Loucy (cell line): ENCODE measurements at regions not wholly inside any gene's neighbourhood (a gene's known extent, or its start where the extent isn't known, plus 50 kb on each side); places are given as distances from the start of the nearest gene placed in this dataset.

Experiments
- H2AFZ ChIP-seq: fragments of 200-600 bp; sonication (generic); 2 replicates; pipeline ENCODE4 v1.6.0; 2016; ENCODE audit warnings: antibody characterized with exemption, mild to moderate bottlenecking, low read length, moderate library complexity
- H3F3A ChIP-seq: fragments of 200-600 bp; 2 replicates; pipeline ENCODE4 v1.6.0; 2016; ENCODE audit warnings: antibody characterized with exemption, low read depth, mild to moderate bottlenecking
- H3K27me3 ChIP-seq: fragments of 200-600 bp; sonication (generic); 2 replicates; pipeline ENCODE4 v1.6.1; 2014; ENCODE audit warnings: low read length, mild to moderate bottlenecking; ENCODE audit not compliant: insufficient read depth, poor library complexity, severe bottlenecking
- H3K36me3 ChIP-seq: fragments of 200-600 bp; sonication (generic); 2 replicates; pipeline ENCODE4 v1.6.1; 2016; ENCODE audit warnings: low read length; ENCODE audit not compliant: insufficient read depth
- H3K4me1 ChIP-seq: fragments of 200-600 bp; sonication (generic); 2 replicates; pipeline ENCODE4 v1.5.1; 2014; ENCODE audit warnings: low read length, mild to moderate bottlenecking; ENCODE audit not compliant: insufficient read depth, poor library complexity, severe bottlenecking
- H3K4me2 ChIP-seq: fragments of 200-600 bp; sonication (generic); 2 replicates; pipeline ENCODE4 v1.6.0; 2014; ENCODE audit warnings: antibody characterized with exemption, low read length, low read depth, mild to moderate bottlenecking; ENCODE audit not compliant: poor library complexity, severe bottlenecking
- H3K4me3 ChIP-seq: fragments of 200-600 bp; sonication (generic); 2 replicates; pipeline ENCODE4 v1.5.1; 2014; ENCODE audit warnings: low read length, mild to moderate bottlenecking, mixed read lengths; ENCODE audit not compliant: poor library complexity, severe bottlenecking
- H3K79me2 ChIP-seq: fragments of 200-600 bp; sonication (generic); 2 replicates; pipeline ENCODE4 v1.6.1; 2014; ENCODE audit warnings: low read length; ENCODE audit not compliant: insufficient read depth
- H3K9ac ChIP-seq: fragments of 200-600 bp; sonication (generic); 2 replicates; pipeline ENCODE4 v1.6.0; 2014; ENCODE audit warnings: mild to moderate bottlenecking, low read depth, low read length, moderate library complexity; ENCODE audit not compliant: poor library complexity, severe bottlenecking
- H3K9me2 ChIP-seq: fragments of 200-600 bp; sonication (generic); replicated peaks from 2 replicates; pipeline ENCODE4 v1.6.1; 2016; ENCODE audit warnings: low read depth, low read length, mixed read lengths
- H3K9me3 ChIP-seq: fragments of 200-600 bp; sonication (generic); 2 replicates; pipeline ENCODE4 v1.6.1; 2014; ENCODE audit warnings: mild to moderate bottlenecking, antibody characterized with exemption, low read length, low read depth; ENCODE audit not compliant: insufficient read depth
- H4K20me1 ChIP-seq: fragments of 200-600 bp; sonication (generic); 2 replicates; pipeline ENCODE4 v1.6.0; 2014; ENCODE audit warnings: antibody characterized with exemption, low read length, mild to moderate bottlenecking; ENCODE audit not compliant: insufficient read depth, poor library complexity, severe bottlenecking
- CTCF ChIP-seq: fragments of 200-600 bp; sonication (generic); conservative IDR thresholded peaks from 2 replicates; pipeline ENCODE4 v1.5.1; 2014; ENCODE audit warnings: mild to moderate bottlenecking, antibody characterized with exemption, low read length
- EZH2phosphoT487 ChIP-seq: fragments of 200-600 bp; IDR thresholded peaks from 2 replicates; pipeline ENCODE4 v1.6.1; 2018; ENCODE audit warnings: antibody characterized with exemption, mild to moderate bottlenecking, moderate library complexity, borderline replicate concordance

- Histone ChIP-seq H4K20me1 (no peaks in the 10 kb centered on the region), H3K9me3 (peaks cover 16% of the 10 kb centered on the region; the same call in 1 of the 2 replicates), H3K4me2 (no peak overlapping the region), H3K4me1 (no peaks in the 10 kb centered on the region), H3K79me2 (no peaks in the 10 kb centered on the region), H3K27me3 (no peaks in the 10 kb centered on the region), H3F3A (no peaks in the 10 kb centered on the region), H3K9me2 (no peaks in the 10 kb centered on the region), H3K4me3 (no peak overlapping the region), H3K36me3 (no peaks in the 10 kb centered on the region), H3K9ac (no peak overlapping the region), H2AFZ (no peak overlapping the region)
- TF ChIP-seq EZH2phosphoT487 (no peak), CTCF (no peak)
These were observed 222.9 kb downstream of the CTTN start for GRCh38 chr11:70621241-70621640.

GRCh38 chr11:70622091-70622490 is 223.8 kb downstream of the CTTN start:
- Histone ChIP-seq H3K27me3 (no peaks in the 10 kb centered on the region), H3K4me3 (no peak overlapping the region), H3K4me2 (no peak overlapping the region), H3K79me2 (no peaks in the 10 kb centered on the region), H3F3A (no peaks in the 10 kb centered on the region), H3K36me3 (no peaks in the 10 kb centered on the region), H3K9me2 (no peaks in the 10 kb centered on the region), H3K9ac (no peak overlapping the region), H2AFZ (no peak overlapping the region), H3K4me1 (no peaks in the 10 kb centered on the region), H3K9me3 (peaks cover 14% of the 10 kb centered on the region; the same call in 1 of the 2 replicates), H4K20me1 (no peaks in the 10 kb centered on the region)
- TF ChIP-seq CTCF, result no peak
- TF ChIP-seq EZH2phosphoT487, result no peak

GRCh38 chr11:70623906-70624597 is 225.7 kb downstream of the CTTN start:
- H3K4me2 ChIP-seq, result no peak overlapping the region
- TF ChIP-seq CTCF (no peak), EZH2phosphoT487 (no peak)
- H3K9me3 ChIP-seq, result peaks cover 19% of the 10 kb centered on the region; the same call in 1 of the 2 replicates
- H3K36me3 ChIP-seq, result no peaks in the 10 kb centered on the region
- H3K9ac ChIP-seq, result no peak overlapping the region
- H3K79me2 ChIP-seq, result no peaks in the 10 kb centered on the region
- H2AFZ ChIP-seq, result no peak overlapping the region
- no peaks in the 10 kb centered on the region for H3K4me1 ChIP-seq
- H4K20me1 ChIP-seq, result no peaks in the 10 kb centered on the region
- no peak overlapping the region for H3K4me3 ChIP-seq
- H3K9me2 ChIP-seq, result no peaks in the 10 kb centered on the region
- no peaks in the 10 kb centered on the region for H3F3A ChIP-seq
- no peaks in the 10 kb centered on the region for H3K27me3 ChIP-seq
